NCI-H2171 (cell line): ENCODE measurements at regions not wholly inside any gene's neighbourhood (a gene's known extent, or its start where the extent isn't known, plus 50 kb on each side); places are given as distances from the start of the nearest gene placed in this dataset.
"Not testable (repeated sequence)": the region's sequence is repeated elsewhere in the genome, so short reads cannot be mapped to it uniquely, and the experiment has no call there.

Experiments used
- DNase-seq: peaks from one replicate; lab custom pipeline; 2025; lab: John Stamatoyannopoulos, UW

- no peak for DNase-seq
Observed at GRCh38 chr14:57150449-57150848, 118.3 kb downstream of the EXOC5 start.

GRCh38 chr14:57139173-57139572 is 129.5 kb downstream of the EXOC5 start:
- DNase-seq = no peak

DNA sequence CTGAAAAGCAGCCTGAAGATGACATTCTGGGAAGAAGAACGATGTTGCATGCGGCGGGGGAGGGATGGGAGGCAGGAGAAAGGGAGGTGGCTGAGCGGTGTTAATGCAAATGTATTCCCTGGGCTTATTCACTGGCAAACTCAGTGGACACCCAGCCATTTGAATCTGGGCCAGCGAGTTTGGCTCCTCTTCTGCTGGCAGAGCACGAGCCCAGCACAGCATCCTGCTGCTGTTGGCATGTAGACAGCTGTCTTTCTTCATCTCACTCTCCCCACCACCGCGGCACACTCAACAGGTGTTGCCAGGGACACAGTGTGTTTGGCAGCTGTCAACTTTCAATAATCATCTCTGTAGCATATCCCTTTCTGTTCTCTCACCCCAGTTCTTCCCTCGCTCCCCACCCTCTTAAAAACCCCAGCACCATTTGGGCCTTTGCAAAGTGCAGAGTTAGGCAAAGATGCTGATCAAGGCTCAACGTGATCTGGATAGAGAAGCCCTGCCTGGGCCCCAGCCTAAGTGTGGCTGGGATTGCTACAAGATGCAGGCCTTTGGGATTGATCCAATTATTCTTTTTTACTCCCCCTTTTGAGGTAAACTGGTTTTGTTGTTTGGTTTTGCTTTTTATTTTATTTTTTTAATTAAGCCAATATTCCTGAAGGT is 131.9 kb downstream of the EXOC5 start:
- peak; percentile 63 for DNase-seq

- not testable (repeated sequence) for DNase-seq
Observed at GRCh38 chr14:57127809-57128208, 140.9 kb downstream of the EXOC5 start.

DNA sequence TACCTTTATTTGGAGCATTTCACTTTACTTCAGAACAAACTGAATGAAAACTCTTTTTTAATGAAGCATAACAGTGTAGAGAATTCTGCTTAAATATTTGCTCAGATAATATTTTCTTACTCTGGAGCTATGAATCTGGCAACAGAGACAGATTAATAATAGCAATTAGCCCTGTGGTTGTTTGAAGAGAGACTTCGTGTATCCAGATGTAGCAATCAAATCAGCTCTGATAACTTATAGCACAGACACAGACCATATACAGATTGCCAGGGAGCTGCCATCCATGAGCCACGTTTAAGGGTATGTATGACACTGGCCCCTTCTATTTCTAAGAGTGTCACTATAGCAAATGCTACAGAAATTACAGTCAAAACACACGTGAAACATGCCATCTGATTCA is 146.6 kb downstream of the EXOC5 start:
- no peak for DNase-seq

GRCh38 chr14:57112072-57112807 is 156.5 kb downstream of the EXOC5 start:
- DNase-seq = not testable (repeated sequence)

GRCh38 chr14:57110411-57110810 is 158.3 kb downstream of the EXOC5 start:
- not testable (repeated sequence) for DNase-seq

- no peak for DNase-seq
Observed at GRCh38 chr14:57091030-57091608, 177.6 kb downstream of the EXOC5 start.

DNA sequence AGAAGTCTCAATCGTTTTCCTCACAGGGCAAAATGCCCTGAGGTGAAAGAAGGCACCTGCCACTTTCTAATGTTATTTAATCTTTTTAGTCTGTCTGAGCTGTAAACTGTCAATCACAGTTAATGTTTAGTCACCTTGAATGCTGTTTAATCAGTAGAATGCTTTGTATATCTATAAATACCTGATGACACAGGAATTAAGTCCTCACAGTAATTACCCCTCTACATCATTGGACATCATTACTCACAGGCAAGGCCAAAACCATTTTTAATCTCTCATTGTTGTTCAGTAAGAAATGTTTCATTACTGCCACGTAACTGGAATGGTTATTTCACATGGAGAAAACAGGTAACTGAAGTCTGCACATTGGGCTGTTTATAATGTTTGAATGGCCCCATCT is 178.8 kb downstream of the EXOC5 start:
- DNase-seq = peak; percentile 42

DNA sequence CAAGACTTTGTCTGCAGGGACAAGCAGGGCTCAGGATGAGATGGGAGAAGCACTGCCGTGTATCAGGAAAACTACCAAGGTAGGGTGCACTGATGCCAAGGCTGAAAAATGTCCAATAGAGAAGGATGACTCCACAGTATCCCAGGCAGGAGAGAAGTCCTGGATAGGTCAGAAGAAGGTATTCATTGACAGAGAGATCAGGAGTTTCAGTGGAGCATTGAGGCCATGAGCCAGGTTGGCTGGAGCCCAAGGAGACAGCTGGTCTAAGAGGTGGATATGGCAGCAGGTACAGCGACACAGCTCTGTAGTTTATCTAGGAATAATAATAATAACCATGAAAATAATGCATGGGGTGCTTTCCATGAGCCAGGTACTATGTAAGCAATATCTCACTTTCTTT is 180.9 kb downstream of the EXOC5 start:
- peak; percentile 17 for DNase-seq

GRCh38 chr14:57086271-57087162 is 182.2 kb downstream of the EXOC5 start:
- no peak for DNase-seq

DNA sequence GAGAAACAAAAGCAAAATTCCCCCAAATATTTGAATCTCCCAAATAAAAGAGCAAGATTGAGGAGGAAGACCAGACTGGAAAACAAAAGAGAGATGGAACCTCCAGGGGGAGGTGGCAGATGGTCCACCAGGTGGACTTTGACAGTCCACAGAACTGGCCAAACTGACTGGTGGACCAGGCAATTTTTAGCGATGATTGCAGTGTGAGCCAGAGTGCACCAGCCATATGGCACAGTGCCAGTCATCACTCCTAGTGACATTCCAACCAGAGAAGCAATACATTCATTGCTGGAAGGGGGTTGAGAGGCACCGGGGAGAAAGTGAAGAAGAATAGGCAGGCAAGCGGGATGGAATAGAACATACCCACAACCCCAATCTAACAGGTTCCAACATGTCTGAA is 182.9 kb downstream of the EXOC5 start:
- DNase-seq = peak; percentile 61

GRCh38 chr14:57085043-57085442 is 183.7 kb downstream of the EXOC5 start:
- DNase-seq = no peak

GRCh38 chr14:57080691-57081090 is 188.0 kb downstream of the EXOC5 start:
- DNase-seq = no peak

- no peak for DNase-seq
Observed at GRCh38 chr14:57078054-57078453, 190.7 kb downstream of the EXOC5 start.

DNA sequence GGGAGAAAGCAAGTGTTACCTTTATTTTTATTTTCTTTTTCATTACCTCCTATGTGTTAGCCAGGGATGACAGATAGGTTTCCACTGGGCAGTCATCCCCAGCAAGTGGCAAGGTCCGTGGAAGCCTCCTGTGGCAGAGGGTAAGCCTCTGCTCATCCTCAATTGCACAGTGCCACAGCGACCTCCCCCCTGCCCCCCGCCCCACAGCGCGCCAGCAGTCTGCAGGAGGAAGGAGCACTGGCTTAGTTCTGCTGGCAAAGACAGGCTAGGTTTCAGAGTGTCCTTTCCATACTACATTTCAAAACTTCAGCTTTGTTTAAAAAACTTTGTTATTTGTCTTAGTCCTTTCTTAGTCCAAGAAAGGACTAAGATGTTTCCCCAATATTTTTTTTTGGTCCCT is 194.7 kb downstream of the EXOC5 start:
- no peak for DNase-seq

DNA sequence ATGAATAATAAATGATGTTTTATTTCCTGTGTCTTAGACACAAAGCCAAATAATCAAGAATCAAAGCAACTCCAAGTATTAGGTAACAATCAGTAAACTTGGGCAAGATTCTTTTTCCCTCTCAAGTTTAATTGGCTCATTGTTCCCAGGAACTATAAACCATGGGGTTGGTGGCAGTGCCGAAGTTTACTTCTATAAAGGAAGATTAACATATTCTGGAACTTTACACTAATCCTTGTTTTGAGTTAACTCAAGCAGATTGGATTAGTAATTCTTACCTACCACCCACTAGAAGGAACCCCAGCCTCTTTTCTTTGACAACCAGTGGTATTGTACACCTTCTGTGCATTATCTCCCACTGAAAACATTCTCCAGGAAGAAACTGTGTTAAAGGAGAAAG is 197.1 kb downstream of the EXOC5 start:
- DNase-seq = no peak

DNA sequence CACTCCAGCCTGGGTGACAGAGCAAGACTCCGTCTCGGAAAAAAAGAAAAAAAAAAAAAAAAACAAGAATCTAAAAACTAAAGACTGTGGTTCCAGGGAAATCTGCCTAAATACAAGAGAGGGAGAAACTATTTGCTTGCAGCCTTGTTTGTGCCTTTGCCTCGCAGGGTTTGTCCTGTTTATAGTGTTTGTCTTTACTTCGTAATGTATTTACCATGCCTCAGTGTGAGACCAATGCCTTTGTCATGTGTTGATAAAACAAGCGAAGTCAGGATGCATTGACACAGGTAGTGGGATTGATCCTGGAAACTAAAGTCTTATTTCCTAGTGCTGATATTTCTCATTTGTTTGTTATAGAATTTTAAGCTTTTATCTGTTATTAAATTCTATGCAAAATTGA is 199.0 kb downstream of the EXOC5 start:
- no peak for DNase-seq

DNA sequence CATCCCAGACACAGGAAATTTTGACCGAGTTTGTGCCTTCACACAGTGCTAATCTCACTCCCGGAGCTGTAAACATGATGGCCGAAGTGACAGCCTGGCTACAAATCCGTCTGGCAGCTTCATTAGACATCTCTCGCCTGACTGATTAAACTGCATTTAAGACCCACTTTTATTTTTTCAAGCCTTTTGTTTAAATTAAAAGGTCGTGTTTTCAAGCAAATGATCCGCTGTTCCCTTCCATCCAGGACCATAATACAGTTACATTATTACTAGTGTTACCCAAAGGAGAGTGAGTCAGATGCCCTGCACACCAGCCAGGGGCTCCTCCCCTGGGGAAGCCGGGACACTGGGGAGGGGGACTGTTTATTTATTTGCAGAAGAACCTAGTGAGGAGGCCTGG is 200.2 kb downstream of the EXOC5 start:
- DNase-seq = peak; percentile 47

DNA sequence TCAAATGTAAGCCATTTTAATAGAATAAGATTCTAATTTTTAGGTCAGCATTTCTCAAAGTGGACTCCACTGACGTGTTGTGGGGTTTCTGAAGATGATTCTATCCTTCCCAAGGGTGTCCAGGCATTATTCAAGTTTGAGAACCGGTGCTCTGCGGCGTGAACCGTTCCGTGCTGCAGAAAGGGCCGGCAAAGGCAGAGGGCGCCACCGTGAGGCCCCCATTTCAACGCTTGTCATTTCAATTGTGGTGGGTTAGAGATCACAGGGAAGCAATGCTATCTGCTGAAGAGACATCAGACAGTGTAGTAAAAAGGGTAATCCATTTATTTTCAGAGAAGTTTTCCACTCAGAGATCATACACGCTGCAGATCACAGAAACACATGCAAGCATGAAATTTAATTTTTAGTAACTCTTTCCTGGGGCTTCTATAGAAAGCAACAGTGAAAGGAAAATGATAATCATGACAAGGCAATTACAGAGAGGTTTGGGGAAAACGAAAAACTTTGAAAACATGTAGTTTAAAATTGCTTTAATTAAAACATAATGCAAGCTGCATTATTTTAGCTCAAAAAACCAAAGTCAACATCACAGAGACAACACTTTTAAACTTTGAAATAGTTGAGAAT is 201.7 kb downstream of the EXOC5 start:
- DNase-seq = no peak

GRCh38 chr14:57066463-57066862 is 202.2 kb downstream of the EXOC5 start:
- no peak for DNase-seq
